Cardiac septum (tissue), 1 donor: ENCODE measurements at regions not wholly inside any gene's neighbourhood (a gene's known extent, or its start where the extent isn't known, plus 50 kb on each side); places are given as distances from the start of the nearest gene placed in this dataset.

Experiments
- DNase-seq: peaks from one replicate; pipeline ENCODE4 v3.0.0-alpha.2; 2020; ENCODE audit warnings: low spot score
- intact Hi-C: fragments of 100-400 bp; cut with DNase I; formaldehyde crosslinking; loops from one replicate; pipeline ENCODE4 v1.14.0; 2022
- donor health status: DM: no; HTN: no; CAD: no.

DNA sequence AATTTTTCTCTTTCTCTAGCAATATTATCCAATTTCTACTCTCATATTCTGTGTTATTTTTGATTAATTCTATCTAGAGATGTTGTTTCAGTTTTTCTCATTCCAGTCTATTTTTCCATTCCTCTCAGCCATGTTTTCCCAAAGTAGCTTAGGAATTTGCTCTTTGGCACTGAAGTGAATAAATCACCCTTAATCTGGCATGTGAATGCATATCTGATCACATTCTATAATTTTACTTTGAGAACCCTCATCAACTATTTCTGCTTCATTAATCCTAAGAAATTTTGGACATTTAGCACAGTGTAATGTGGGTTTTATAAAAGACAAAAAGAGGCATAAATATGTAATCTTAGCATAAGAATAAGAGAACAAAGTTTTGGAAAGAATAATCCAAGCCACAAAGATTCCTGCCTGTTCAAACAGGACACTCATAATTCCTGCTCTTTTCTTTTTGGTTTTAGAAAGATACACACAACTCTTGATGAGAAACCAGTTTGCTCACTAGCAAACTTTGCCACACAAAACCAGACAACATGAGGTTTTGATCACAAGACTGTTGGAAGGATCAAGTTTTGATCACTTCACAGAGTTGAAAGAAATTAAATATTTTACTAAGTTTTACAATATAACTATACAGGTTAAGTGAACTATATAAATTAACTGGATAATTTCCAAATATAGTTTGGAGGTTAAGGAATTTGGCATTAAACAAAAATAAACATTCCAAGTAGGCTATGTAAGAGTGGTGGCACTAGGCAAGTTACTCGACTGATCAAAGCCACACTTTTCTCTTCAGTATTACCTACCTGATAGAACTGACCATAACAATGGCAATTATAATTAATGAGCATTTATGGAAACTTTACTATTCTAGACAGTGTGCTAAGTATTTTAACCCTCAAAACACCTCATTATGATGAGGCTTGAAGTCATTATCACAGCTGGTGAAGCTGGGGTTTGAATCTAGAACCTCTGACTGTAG, 226.6 kb upstream of the TMTC1 start:
- DNase-seq, result no peak
- intact Hi-C loops, result no loop called here

DNA sequence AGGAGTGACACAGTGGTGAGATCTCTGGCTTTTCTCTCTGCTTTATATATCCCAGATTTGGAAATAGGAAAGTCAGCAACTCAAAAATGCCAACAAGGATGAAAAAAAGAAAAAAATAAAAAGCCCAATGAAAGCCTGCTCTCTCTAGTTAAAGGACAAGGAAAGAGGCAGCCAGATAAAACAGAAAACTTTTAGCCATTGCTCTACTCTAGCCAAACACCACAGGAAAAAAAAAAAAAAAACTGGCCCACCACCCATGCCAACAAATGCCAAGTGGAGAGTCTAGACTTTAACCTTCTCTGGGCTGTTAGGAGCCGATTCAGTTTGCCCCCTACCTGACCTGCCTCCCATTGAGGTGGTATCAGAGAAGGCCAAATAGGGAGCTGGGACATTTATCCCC, 222.3 kb upstream of the TMTC1 start:
- intact Hi-C loops, result no loop called here
- no peak for DNase-seq

- intact Hi-C loops, result no loop called here
- no peak for DNase-seq
These were observed 219.6 kb upstream of the TMTC1 start for GRCh38 chr12:30003321-30003720.

GRCh38 chr12:30002677-30003076, 218.9 kb upstream of the TMTC1 start:
- intact Hi-C loops, result no loop called here
- no peak for DNase-seq

GRCh38 chr12:30000401-30000800, 216.7 kb upstream of the TMTC1 start:
- intact Hi-C loops, result no loop called here
- no peak for DNase-seq

DNA sequence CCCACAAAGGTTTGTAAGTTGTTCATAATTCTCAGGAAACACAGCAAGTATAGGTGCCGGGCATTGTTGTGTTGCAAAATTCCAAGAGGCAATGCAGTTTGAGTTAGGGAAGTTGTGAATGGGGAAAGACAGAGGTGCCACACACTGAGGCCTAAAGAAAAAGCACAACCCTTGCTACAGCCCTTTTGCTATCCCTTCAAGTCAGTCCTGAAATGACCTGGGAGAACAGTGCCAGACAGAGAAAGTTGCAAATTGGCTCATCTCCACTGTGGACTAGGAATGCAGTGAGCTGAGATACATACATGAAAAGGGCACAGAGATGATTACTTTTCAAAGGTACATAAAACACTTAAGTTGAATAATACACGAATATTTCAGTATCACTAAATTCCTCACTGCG, 213.3 kb upstream of the TMTC1 start:
- no peak for DNase-seq
- intact Hi-C loops, result no loop called here

DNA sequence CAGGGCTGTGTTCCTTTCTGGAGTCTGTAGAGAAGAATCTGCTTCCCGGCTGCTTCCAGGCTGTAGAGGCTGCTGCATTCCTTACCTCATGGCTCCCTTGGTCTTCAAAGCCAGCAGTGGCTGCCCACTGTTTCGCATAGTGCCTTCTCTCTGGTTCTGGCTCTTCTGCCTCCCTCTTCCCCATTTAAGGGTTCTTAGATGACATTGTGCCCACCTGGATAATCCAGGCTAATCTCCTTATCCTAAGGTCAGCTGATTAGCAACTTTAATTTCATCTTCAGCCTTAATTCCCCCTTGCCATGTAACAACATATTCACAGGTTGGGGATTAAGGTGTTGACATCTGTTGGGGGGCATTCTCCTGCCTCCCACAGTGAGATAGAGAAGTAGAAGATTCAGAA, 208.6 kb upstream of the TMTC1 start:
- intact Hi-C loops, result no loop called here
- DNase-seq, result no peak

DNA sequence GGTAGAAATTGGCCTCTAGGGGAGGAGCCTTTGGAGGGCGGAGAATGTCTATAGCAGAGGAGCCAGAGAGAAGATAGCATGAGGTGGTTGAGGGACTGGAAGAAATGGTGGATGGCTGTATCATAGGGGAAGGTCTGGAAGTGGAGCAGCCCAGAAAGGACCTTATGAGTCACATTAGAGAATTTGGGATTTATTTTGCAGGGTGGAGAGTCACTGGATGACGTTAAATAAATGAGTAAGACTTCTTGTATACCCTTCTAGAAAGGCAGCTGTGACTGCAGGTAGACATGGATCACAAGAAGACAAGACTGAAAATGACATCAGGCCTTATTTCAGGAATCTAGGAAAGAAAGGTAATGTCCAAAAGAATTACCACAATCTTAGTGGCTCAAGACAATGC, 208.2 kb upstream of the TMTC1 start:
- intact Hi-C loops, result no loop called here
- no peak for DNase-seq

GRCh38 chr12:29990971-29991370, 207.2 kb upstream of the TMTC1 start:
- intact Hi-C loops, result no loop called here
- DNase-seq, result no peak

DNA sequence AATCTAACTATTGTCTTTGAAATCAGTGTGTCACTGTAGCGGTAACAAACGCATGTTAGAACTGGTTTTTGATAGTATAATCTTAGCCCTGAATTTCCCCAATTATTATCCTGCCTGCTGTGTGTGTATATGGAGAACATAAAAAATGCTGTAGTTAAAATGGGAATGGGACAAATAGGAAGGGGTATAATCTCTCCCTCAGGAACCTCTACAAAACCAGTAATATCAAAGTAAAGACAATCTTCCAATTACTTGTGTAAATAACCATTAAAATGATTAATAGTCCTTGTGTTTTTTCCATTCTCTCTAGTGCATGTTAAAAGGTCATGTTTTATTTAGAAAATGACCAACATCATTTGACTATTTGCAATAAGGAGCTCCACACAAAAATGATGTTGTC, 200.1 kb upstream of the TMTC1 start:
- DNase-seq, result no peak
- intact Hi-C loops, result no loop called here

DNA sequence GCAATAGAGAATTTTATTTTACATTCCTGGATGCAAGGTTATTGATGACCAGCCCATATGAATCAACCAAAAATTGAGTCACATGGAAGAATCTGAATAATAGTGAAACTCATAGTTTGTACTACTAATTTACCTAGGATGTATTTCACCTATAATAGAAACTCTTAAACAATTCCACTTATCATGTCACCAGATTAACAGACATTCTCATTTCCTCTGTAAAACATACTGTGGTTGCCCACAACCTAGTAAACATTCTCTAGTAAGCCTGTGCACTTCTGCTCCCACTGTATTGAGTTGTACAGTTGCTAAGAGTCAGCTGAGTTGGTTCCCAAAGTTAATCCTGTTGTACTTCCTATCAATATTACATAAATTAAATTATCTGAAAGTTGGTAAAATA, 196.6 kb upstream of the TMTC1 start:
- intact Hi-C loops, result no loop called here
- no peak for DNase-seq

DNA sequence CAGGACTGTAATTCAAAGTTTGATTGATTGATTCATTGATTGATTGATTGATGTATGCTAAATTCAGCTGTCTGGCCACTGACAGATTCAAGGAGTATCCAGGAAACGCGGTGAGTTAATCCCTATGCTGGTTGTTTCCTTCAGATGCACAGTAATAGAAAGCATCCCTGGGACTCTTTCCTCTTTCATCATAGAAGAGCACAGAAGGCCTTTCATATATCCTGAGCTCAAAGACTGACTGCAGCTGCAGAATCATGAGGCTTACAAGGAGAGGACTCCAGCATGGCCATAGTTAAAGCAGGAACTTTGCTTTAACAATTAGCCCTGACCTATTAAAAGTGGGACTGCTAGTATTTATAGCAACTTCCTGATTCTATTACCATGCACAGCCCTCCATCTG, 187.7 kb upstream of the TMTC1 start:
- intact Hi-C loops, result no loop called here
- DNase-seq, result no peak

GRCh38 chr12:29970501-29970900, 186.8 kb upstream of the TMTC1 start:
- no peak for DNase-seq
- intact Hi-C loops, result no loop called here

- intact Hi-C loops, result no loop called here
- no peak for DNase-seq
These were observed 178.7 kb upstream of the TMTC1 start for GRCh38 chr12:29962276-29963035.

GRCh38 chr12:29961231-29961630, 177.5 kb upstream of the TMTC1 start:
- DNase-seq, result no peak
- intact Hi-C loops, result no loop called here

DNA sequence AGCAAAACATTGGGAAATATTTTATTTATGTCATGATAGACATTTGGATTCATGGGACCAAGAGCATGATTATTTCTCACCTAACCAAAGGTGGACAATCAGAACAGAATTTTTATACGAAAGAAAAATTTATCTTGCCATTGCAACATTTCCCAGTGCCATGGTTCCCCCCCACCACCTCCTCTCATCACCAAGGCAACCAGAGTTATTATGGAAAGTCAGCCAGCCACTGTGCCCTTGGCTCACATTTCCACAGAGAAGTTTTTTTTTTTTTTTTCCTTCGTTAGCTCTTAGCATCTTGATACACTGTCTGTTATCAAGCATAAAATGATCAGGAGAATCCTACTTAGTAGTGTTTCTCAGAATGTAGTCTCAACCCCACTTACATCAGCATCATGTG, 176.4 kb upstream of the TMTC1 start:
- intact Hi-C loops, result no loop called here

DNA sequence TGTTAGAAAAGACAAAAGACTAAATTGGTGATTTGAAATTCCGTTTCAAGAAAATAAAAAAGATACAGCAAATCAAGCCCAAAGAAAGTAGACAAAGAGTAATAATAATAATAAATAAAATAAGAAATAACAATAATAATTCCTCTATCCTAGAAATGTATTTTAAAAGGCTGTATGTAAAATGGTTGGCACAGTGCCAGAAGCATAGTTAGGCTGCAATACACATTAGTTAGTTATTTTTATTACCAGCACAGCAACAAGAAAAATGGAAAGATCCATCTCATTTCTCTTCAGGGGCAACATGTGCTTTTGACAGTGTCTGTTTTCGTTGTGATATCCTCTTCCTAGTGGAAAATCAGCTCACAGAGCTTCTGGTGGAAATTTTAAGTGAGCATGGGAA, 174.1 kb upstream of the TMTC1 start:
- intact Hi-C loops, result loop anchor here (2.0 kb wide), 1 partner anchor 21 kb away; no protein-coding TSS in a partner anchor
- no peak for DNase-seq

More for the DNA sequence above, 176.4 kb upstream of the TMTC1 start:
- no peak for DNase-seq

- DNase-seq, result no peak
- intact Hi-C loops, result no loop called here
These were observed 162.2 kb upstream of the TMTC1 start for GRCh38 chr12:29945904-29946303.

DNA sequence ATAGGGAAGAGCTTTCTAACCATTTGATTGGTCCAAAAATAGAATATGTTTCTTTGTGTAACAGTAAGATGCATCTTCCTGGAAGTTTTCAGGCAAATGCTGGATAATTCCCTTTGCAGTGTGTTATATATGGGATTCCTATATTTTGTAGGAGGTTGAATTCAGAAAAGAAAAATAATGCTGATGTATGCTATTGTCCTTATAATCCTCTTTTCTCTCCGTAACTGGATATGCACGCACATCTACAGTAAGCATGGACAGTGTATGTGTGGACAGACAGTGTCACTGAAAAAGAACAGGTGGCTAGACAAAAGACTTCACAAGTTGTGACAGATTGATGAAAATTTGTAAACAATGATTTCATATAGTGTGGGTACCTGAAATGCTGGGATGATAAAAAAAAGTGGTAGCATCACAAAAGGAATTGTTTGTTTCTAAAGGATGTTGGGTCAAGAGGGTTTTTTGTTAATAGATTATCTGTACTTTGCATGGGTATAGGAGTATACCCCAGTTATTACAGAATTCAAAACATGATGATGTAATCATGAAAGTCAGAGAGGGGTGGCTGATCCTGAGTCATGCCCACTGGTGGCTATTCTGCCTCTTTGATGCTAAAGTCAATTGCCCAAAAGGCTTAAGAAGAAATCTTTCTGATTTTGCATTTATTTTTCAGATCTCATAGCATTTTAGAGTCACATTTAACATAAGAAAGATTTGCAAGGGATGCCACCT, 160.7 kb upstream of the TMTC1 start:
- DNase-seq, result no peak
- intact Hi-C loops, result no loop called here

DNA sequence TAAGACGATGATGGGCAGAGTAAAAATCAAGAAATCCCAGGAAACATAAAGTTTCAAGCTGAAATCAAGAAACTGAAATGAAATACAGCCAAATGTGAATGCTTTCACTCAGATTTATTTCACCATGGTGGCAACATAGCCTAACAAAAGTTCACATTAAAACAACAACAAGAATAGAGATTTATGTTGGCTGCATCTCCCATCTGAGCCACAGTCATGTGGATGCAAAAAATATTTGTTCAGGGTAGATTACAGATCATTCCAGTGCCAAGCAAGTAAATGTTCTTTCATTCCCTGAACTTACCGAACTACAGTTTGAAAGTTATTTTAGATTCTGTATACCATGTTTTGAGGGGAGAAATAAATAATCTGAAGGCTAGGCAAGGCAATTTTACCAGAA, 159.9 kb upstream of the TMTC1 start:
- DNase-seq, result no peak
- intact Hi-C loops, result no loop called here
